ENCODE measurements at regions not wholly inside any gene's neighbourhood (a gene's known extent, or its start where the extent isn't known, plus 50 kb on each side); places are given as distances from the start of the nearest gene placed in this dataset.

GRCh38 chr9:29968831-29969230, 2395.6 kb upstream of the C9orf72 start:
- no peaks in the 10 kb centered on the region for H3K4me1 ChIP-seq (ENCODE audit: control insufficient read depth, insufficient read depth, low read depth, low read length)
- WGBS = 100% methylated on average over 3 of the region's 3 CpGs
- H3K79me1 ChIP-seq (replicated peaks; ENCODE audit: low read length, poor library complexity, severe bottlenecking) = no peaks in the 10 kb centered on the region
- H4K91ac ChIP-seq (ENCODE audit: low read length) = no peak overlapping the region
- H2BK12ac ChIP-seq (ENCODE audit: low read length in 2 of 2) = peak overlapping the region in 1 of 2 experiments; percentile 47
- H3K4me3 ChIP-seq (ENCODE audit: insufficient read depth in 1 of 2, low read depth in 1 of 2, low read length in 2 of 2) = no peak overlapping the region
- no peak overlapping the region for H2BK5ac ChIP-seq (ENCODE audit: low read depth, low read length, poor library complexity, severe bottlenecking)
- H3K27ac ChIP-seq (ENCODE audit: low read length, poor library complexity, severe bottlenecking) = no peak overlapping the region
- H4K8ac ChIP-seq (ENCODE audit: low read length) = no peak overlapping the region
- H2BK120ac ChIP-seq (ENCODE audit: low read depth, low read length) = no peak overlapping the region
- H3K18ac ChIP-seq (ENCODE audit: low read depth in 1 of 2, low read length in 2 of 2) = no peak overlapping the region
- no peak overlapping the region for H3K14ac ChIP-seq (ENCODE audit: low read length in 2 of 2)
- no peak overlapping the region for H3K4ac ChIP-seq (ENCODE audit: low read depth in 1 of 2, low read length in 2 of 2)
- H3K9ac ChIP-seq (ENCODE audit: low read length) = no peak overlapping the region
- H3K23ac ChIP-seq (ENCODE audit: low read length in 2 of 2) = no peak overlapping the region
- H2BK15ac ChIP-seq (ENCODE audit: low read depth, poor library complexity, severe bottlenecking) = no peak overlapping the region
- no peak for DNase-seq
- H2AFZ ChIP-seq (ENCODE audit: low read depth, low read length) = no peak overlapping the region
- no peaks in the 10 kb centered on the region for H3K9me3 ChIP-seq (ENCODE audit: control insufficient read depth, low read length)
- no peak overlapping the region for H2AK5ac ChIP-seq (ENCODE audit: low read length, severe bottlenecking)
- H3K27me3 ChIP-seq (ENCODE audit: control insufficient read depth in 1 of 2, insufficient read depth in 1 of 2, low read length in 2 of 2) = no peaks in the 10 kb centered on the region
- no peaks in the 10 kb centered on the region for H3K36me3 ChIP-seq (ENCODE audit: control insufficient read depth in 1 of 2, insufficient read depth in 2 of 2, low read depth in 1 of 2, low read length in 2 of 2)
- H3K4me2 ChIP-seq (ENCODE audit: low read length, poor library complexity, severe bottlenecking) = no peak overlapping the region

DNA sequence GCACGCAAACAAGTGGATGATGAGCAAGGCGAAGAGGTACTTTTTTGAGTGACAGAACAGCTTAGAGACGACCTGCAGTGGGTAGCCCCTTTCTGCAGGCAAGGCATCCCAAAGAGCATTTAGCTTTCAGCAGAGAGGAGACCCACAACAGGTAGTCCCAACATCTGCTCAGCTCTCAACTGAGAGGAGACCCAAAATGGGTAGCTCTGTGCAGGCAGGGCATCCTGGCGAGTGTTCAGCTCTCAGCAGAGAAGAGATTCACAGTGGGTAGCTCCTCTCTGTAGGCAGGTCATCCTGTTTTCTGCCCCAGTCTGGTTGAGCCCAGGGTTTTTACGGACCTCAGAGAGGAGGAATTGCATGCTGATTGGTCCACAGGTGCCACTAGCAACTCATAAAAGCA, 2396.1 kb upstream of the C9orf72 start:
- Histone ChIP-seq H3K9me3 (ENCODE audit: control insufficient read depth, low read length) (no peaks in the 10 kb centered on the region), H3K4me1 (ENCODE audit: control insufficient read depth, insufficient read depth, low read depth, low read length) (no peaks in the 10 kb centered on the region), H3K4me2 (ENCODE audit: low read length, poor library complexity, severe bottlenecking) (no peak overlapping the region), H3K14ac (ENCODE audit: low read length in 2 of 2) (no peak overlapping the region), H3K4me3 (ENCODE audit: insufficient read depth in 1 of 2, low read depth in 1 of 2, low read length in 2 of 2) (no peak overlapping the region), H4K8ac (ENCODE audit: low read length) (no peak overlapping the region), H3K79me1 (replicated peaks; ENCODE audit: low read length, poor library complexity, severe bottlenecking) (no peaks in the 10 kb centered on the region), H3K23ac (ENCODE audit: low read length in 2 of 2) (no peak overlapping the region), H2BK120ac (ENCODE audit: low read depth, low read length) (no peak overlapping the region), H3K27ac (ENCODE audit: low read length, poor library complexity, severe bottlenecking) (no peak overlapping the region), H2BK5ac (ENCODE audit: low read depth, low read length, poor library complexity, severe bottlenecking) (no peak overlapping the region), H3K18ac (ENCODE audit: low read depth in 1 of 2, low read length in 2 of 2) (no peak overlapping the region), H3K4ac (ENCODE audit: low read depth in 1 of 2, low read length in 2 of 2) (no peak overlapping the region), H3K27me3 (ENCODE audit: control insufficient read depth in 1 of 2, insufficient read depth in 1 of 2, low read length in 2 of 2) (no peaks in the 10 kb centered on the region), H3K9ac (ENCODE audit: low read length) (no peak overlapping the region), H2AK5ac (ENCODE audit: low read length, severe bottlenecking) (no peak overlapping the region), H3K36me3 (ENCODE audit: control insufficient read depth in 1 of 2, insufficient read depth in 2 of 2, low read depth in 1 of 2, low read length in 2 of 2) (no peaks in the 10 kb centered on the region), H4K91ac (ENCODE audit: low read length) (no peak overlapping the region), H2BK12ac (ENCODE audit: low read length in 2 of 2) (no peak overlapping the region), H2AFZ (ENCODE audit: low read depth, low read length) (no peak overlapping the region), H2BK15ac (ENCODE audit: low read depth, poor library complexity, severe bottlenecking) (no peak overlapping the region)
- no peak for DNase-seq
- 91% methylated on average over 5 of the region's 5 CpGs for WGBS

- H3K4me3 ChIP-seq (ENCODE audit: insufficient read depth in 1 of 2, low read depth in 1 of 2, low read length in 2 of 2) = no peak overlapping the region
- no peak overlapping the region for H4K8ac ChIP-seq (ENCODE audit: low read length)
- no peaks in the 10 kb centered on the region for H3K79me1 ChIP-seq (replicated peaks; ENCODE audit: low read length, poor library complexity, severe bottlenecking)
- no peak overlapping the region for H3K4ac ChIP-seq (ENCODE audit: low read depth in 1 of 2, low read length in 2 of 2)
- no peak overlapping the region for H3K4me2 ChIP-seq (ENCODE audit: low read length, poor library complexity, severe bottlenecking)
- H3K9ac ChIP-seq (ENCODE audit: low read length) = no peak overlapping the region
- H3K36me3 ChIP-seq (ENCODE audit: control insufficient read depth in 1 of 2, insufficient read depth in 2 of 2, low read depth in 1 of 2, low read length in 2 of 2) = no peaks in the 10 kb centered on the region
- H2BK5ac ChIP-seq (ENCODE audit: low read depth, low read length, poor library complexity, severe bottlenecking) = no peak overlapping the region
- no peak overlapping the region for H2BK12ac ChIP-seq (ENCODE audit: low read length in 2 of 2)
- no peak overlapping the region for H2BK15ac ChIP-seq (ENCODE audit: low read depth, poor library complexity, severe bottlenecking)
- no peaks in the 10 kb centered on the region for H3K9me3 ChIP-seq (ENCODE audit: control insufficient read depth, low read length)
- H3K4me1 ChIP-seq (ENCODE audit: control insufficient read depth, insufficient read depth, low read depth, low read length) = no peaks in the 10 kb centered on the region
- DNase-seq = no peak
- H3K27me3 ChIP-seq (ENCODE audit: control insufficient read depth in 1 of 2, insufficient read depth in 1 of 2, low read length in 2 of 2) = no peaks in the 10 kb centered on the region
- H2BK120ac ChIP-seq (ENCODE audit: low read depth, low read length) = no peak overlapping the region
- H2AK5ac ChIP-seq (ENCODE audit: low read length, severe bottlenecking) = no peak overlapping the region
- no peak overlapping the region for H3K23ac ChIP-seq (ENCODE audit: low read length in 2 of 2)
- no peak overlapping the region for H3K27ac ChIP-seq (ENCODE audit: low read length, poor library complexity, severe bottlenecking)
- H4K91ac ChIP-seq (ENCODE audit: low read length) = no peak overlapping the region
- no peak overlapping the region for H3K18ac ChIP-seq (ENCODE audit: low read depth in 1 of 2, low read length in 2 of 2)
- 91% methylated on average over 15 of the region's 15 CpGs for WGBS
- H2AFZ ChIP-seq (ENCODE audit: low read depth, low read length) = no peak overlapping the region
- H3K14ac ChIP-seq (ENCODE audit: low read length in 2 of 2) = peak overlapping the region in 1 of 2 experiments; percentile 22
Measured at GRCh38 chr9:29969856-29970647, 2396.8 kb upstream of the C9orf72 start.

DNA sequence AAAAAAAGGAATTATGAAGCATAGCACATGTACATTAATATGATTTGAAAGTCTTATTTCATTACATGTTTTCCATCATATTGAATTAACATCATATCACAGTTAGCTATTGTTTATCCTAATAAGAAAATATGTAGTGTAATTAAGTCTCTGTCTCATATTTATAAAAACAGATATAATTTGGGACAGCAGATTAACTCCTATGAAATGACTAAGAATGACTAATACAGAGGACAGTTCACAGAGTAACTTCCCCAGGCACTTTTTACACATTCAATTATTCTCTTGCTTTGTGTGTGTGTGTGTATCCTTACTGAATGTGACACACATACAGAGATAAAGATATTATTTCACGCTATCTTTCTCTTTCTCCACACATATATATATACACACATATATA, 2400.9 kb upstream of the C9orf72 start:
- WGBS = no CpG with 5 or more reads among the region's 1 CpG
- Histone ChIP-seq H3K9me3 (ENCODE audit: control insufficient read depth, low read length) (no peaks in the 10 kb centered on the region), H3K14ac (ENCODE audit: low read length in 2 of 2) (no peak overlapping the region), H3K4ac (ENCODE audit: low read depth in 1 of 2, low read length in 2 of 2) (no peak overlapping the region), H3K9ac (ENCODE audit: low read length) (no peak overlapping the region), H3K4me2 (ENCODE audit: low read length, poor library complexity, severe bottlenecking) (no peak overlapping the region), H2BK5ac (ENCODE audit: low read depth, low read length, poor library complexity, severe bottlenecking) (no peak overlapping the region), H2AK5ac (ENCODE audit: low read length, severe bottlenecking) (no peak overlapping the region), H2BK120ac (ENCODE audit: low read depth, low read length) (no peak overlapping the region), H3K27me3 (ENCODE audit: control insufficient read depth in 1 of 2, insufficient read depth in 1 of 2, low read length in 2 of 2) (no peaks in the 10 kb centered on the region), H2BK12ac (ENCODE audit: low read length in 2 of 2) (no peak overlapping the region), H3K23ac (ENCODE audit: low read length in 2 of 2) (no peak overlapping the region), H4K91ac (ENCODE audit: low read length) (no peak overlapping the region), H3K79me1 (replicated peaks; ENCODE audit: low read length, poor library complexity, severe bottlenecking) (no peaks in the 10 kb centered on the region), H3K18ac (ENCODE audit: low read depth in 1 of 2, low read length in 2 of 2) (no peak overlapping the region), H3K27ac (ENCODE audit: low read length, poor library complexity, severe bottlenecking) (no peak overlapping the region), H2AFZ (ENCODE audit: low read depth, low read length) (no peak overlapping the region), H3K4me3 (ENCODE audit: insufficient read depth in 1 of 2, low read depth in 1 of 2, low read length in 2 of 2) (no peak overlapping the region), H2BK15ac (ENCODE audit: low read depth, poor library complexity, severe bottlenecking) (no peak overlapping the region), H3K4me1 (ENCODE audit: control insufficient read depth, insufficient read depth, low read depth, low read length) (no peaks in the 10 kb centered on the region), H3K36me3 (ENCODE audit: control insufficient read depth in 1 of 2, insufficient read depth in 2 of 2, low read depth in 1 of 2, low read length in 2 of 2) (no peaks in the 10 kb centered on the region), H4K8ac (ENCODE audit: low read length) (no peak overlapping the region)
- no peak for DNase-seq
